Neural cell (in vitro differentiated cells): ENCODE measurements at regions not wholly inside any gene's neighbourhood (a gene's known extent, or its start where the extent isn't known, plus 50 kb on each side); places are given as distances from the start of the nearest gene placed in this dataset.

Source experiments
- H2AFZ ChIP-seq: fragments of 200-600, 300-800 bp; sonication (generic), shearing (Covaris generic); 2 replicates; pipeline ENCODE4 v1.6.0; 2014; ENCODE audit warnings: low read depth, mild to moderate bottlenecking, antibody characterized with exemption, low read length, moderate library complexity
- H3F3A ChIP-seq: fragments of 200-600 bp; shearing (Covaris generic); 2 replicates; pipeline ENCODE4 v1.6.1; 2016; ENCODE audit warnings: mild to moderate bottlenecking, moderate library complexity, mixed read lengths, antibody characterized with exemption, low read length; ENCODE audit not compliant: insufficient read depth, poor library complexity, severe bottlenecking
- H3K27ac ChIP-seq: fragments of 200-600, 300-800 bp; sonication (generic), shearing (Covaris generic); 2 replicates; pipeline ENCODE4 v1.5.1; 2014; ENCODE audit warnings: mild to moderate bottlenecking, low read length, moderate library complexity
- H3K27me3 ChIP-seq: fragments of 300-800, 200-600 bp; sonication (generic), shearing (Covaris generic); 2 replicates; pipeline ENCODE4 v1.6.0; 2014; ENCODE audit warnings: mild to moderate bottlenecking, low read depth, low read length, moderate library complexity; ENCODE audit not compliant: insufficient read depth
- H3K36me3 ChIP-seq: fragments of 300-800, 200-600 bp; sonication (generic), shearing (Covaris generic); 2 replicates; pipeline ENCODE4 v1.5.1; 2014; ENCODE audit warnings: mild to moderate bottlenecking, antibody characterized with exemption, low read length, moderate library complexity; ENCODE audit not compliant: insufficient read depth
- H3K4me2 ChIP-seq: fragments of 300-800, 200-600 bp; sonication (generic), shearing (Covaris generic); 2 replicates; pipeline ENCODE4 v1.6.0; 2014; ENCODE audit warnings: mild to moderate bottlenecking, low read length
- H3K4me3 ChIP-seq: fragments of 300-800, 200-600 bp; sonication (generic), shearing (Covaris generic); 2 replicates; pipeline ENCODE4 v1.5.1; 2014; ENCODE audit warnings: mild to moderate bottlenecking, low read length, moderate library complexity
- H3K79me2 ChIP-seq: fragments of 200-600 bp; shearing (Covaris generic); replicated peaks from 2 replicates; pipeline ENCODE4 v1.6.0; 2014; ENCODE audit warnings: mild to moderate bottlenecking, low read length, moderate library complexity; ENCODE audit not compliant: insufficient read depth
- H3K9ac ChIP-seq: fragments of 300-800, 200-600 bp; sonication (generic), shearing (Covaris generic); 2 replicates; pipeline ENCODE4 v1.6.1; 2016; ENCODE audit warnings: mild to moderate bottlenecking, low read length, mixed read lengths
- H3K9me2 ChIP-seq: fragments of 200-600 bp; shearing (Covaris generic); 2 replicates; pipeline ENCODE4 v1.6.1; 2016; ENCODE audit warnings: mild to moderate bottlenecking, low read length, mixed read lengths; ENCODE audit not compliant: insufficient read depth
- H3K9me3 ChIP-seq: fragments of 200-600, 300-800 bp; sonication (generic), shearing (Covaris generic); 2 replicates; pipeline ENCODE4 v1.6.1; 2016; ENCODE audit warnings: mild to moderate bottlenecking, mixed run types, low read length, moderate library complexity, mixed read lengths
- H4K20me1 ChIP-seq: fragments of 200-600 bp; shearing (Covaris generic); 2 replicates; pipeline ENCODE4 v1.6.1; 2016; ENCODE audit warnings: mild to moderate bottlenecking, mixed run types; ENCODE audit not compliant: insufficient read depth
- CTCF ChIP-seq: fragments of 450-650 bp; IDR thresholded peaks from 2 replicates; pipeline ENCODE4 v1.5.1; 2014; ENCODE audit warnings: antibody characterized with exemption, mild to moderate bottlenecking, moderate library complexity; ENCODE audit not compliant: poor library complexity, severe bottlenecking
- EP300 ChIP-seq: fragments of 450-650 bp; conservative IDR thresholded peaks from 2 replicates; pipeline ENCODE4 v1.6.1; 2014; ENCODE audit warnings: antibody characterized with exemption, mild to moderate bottlenecking, moderate library complexity; ENCODE audit not compliant: poor library complexity, severe bottlenecking
- EZH2 ChIP-seq: fragments of 200-600, 300-800 bp; shearing (Covaris generic), sonication (generic); IDR thresholded peaks from 2 replicates; pipeline ENCODE4 v1.6.1; 2014; ENCODE audit warnings: antibody characterized with exemption, low read length, borderline replicate concordance, mild to moderate bottlenecking; ENCODE audit not compliant: insufficient read depth, poor library complexity, severe bottlenecking
- MXI1 ChIP-seq: fragments of 450-650 bp; conservative IDR thresholded peaks from 2 replicates; pipeline ENCODE4 v1.6.1; 2014; ENCODE audit warnings: antibody characterized with exemption, mild to moderate bottlenecking; ENCODE audit not compliant: poor library complexity, severe bottlenecking
- POLR2AphosphoS5 ChIP-seq: IDR thresholded peaks from 2 replicates; pipeline ENCODE4 v1.6.1; 2012
- RAD21 ChIP-seq: fragments of 450-650 bp; conservative IDR thresholded peaks from 2 replicates; pipeline ENCODE4 v1.6.1; 2014; ENCODE audit warnings: antibody characterized with exemption, mild to moderate bottlenecking, moderate library complexity
- SMC3 ChIP-seq: fragments of 450-650 bp; conservative IDR thresholded peaks from 2 replicates; pipeline ENCODE4 v1.6.1; 2014; ENCODE audit warnings: antibody characterized with exemption, mild to moderate bottlenecking, moderate library complexity; ENCODE audit not compliant: poor library complexity
- TAF1 ChIP-seq: IDR thresholded peaks from 2 replicates; pipeline ENCODE4 v1.6.1; 2012; ENCODE audit warnings: low read depth
- TF ChIP-seq, protein P1 (sequence below): IDR thresholded peaks from 2 replicates; pipeline ENCODE4 v1.6.1; 2012; ENCODE audit warnings: borderline replicate concordance

DNA sequence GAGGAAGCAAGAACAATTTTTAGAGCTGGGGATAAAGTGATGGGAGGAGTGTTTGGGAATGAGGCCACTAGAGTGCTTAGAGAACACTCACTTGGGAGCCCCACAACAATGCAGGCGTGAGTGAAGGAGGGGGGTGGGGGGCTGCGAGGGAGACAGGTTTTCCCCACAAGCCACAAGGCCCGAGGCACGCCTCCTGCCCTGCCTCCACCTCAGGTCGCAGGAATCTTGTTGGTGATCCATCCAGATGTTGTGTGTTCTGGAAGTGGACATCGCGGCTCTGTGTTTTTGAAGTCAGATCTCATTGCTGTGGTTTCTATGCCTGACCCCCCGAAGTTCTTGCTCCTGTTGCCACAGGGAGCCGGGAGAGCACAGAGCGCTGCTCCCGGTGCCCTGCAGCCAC is 178.0 kb upstream of the BMPER start:
- Histone ChIP-seq H4K20me1 (no peaks in the 10 kb centered on the region), H2AFZ (no peak overlapping the region), H3F3A (no peaks in the 10 kb centered on the region), H3K9me3 (no peaks in the 10 kb centered on the region), H3K9me2 (no peaks in the 10 kb centered on the region), H3K79me2 (no peaks in the 10 kb centered on the region), H3K9ac (no peak overlapping the region), H3K36me3 (no peaks in the 10 kb centered on the region), H3K27me3 (no peaks in the 10 kb centered on the region), H3K27ac (no peak overlapping the region), H3K4me3 (no peak overlapping the region), H3K4me2 (no peak overlapping the region)
- TF ChIP-seq CTCF, result no peak
- no peak for TF ChIP-seq SMC3
- no peak for TF ChIP-seq RAD21
- TF ChIP-seq MXI1, result no peak
- TF ChIP-seq, protein P1, sequence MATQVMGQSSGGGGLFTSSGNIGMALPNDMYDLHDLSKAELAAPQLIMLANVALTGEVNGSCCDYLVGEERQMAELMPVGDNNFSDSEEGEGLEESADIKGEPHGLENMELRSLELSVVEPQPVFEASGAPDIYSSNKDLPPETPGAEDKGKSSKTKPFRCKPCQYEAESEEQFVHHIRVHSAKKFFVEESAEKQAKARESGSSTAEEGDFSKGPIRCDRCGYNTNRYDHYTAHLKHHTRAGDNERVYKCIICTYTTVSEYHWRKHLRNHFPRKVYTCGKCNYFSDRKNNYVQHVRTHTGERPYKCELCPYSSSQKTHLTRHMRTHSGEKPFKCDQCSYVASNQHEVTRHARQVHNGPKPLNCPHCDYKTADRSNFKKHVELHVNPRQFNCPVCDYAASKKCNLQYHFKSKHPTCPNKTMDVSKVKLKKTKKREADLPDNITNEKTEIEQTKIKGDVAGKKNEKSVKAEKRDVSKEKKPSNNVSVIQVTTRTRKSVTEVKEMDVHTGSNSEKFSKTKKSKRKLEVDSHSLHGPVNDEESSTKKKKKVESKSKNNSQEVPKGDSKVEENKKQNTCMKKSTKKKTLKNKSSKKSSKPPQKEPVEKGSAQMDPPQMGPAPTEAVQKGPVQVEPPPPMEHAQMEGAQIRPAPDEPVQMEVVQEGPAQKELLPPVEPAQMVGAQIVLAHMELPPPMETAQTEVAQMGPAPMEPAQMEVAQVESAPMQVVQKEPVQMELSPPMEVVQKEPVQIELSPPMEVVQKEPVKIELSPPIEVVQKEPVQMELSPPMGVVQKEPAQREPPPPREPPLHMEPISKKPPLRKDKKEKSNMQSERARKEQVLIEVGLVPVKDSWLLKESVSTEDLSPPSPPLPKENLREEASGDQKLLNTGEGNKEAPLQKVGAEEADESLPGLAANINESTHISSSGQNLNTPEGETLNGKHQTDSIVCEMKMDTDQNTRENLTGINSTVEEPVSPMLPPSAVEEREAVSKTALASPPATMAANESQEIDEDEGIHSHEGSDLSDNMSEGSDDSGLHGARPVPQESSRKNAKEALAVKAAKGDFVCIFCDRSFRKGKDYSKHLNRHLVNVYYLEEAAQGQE, result no peak
- no peak for TF ChIP-seq EZH2
- no peak for TF ChIP-seq TAF1
- no peak for TF ChIP-seq POLR2AphosphoS5
- no peak for TF ChIP-seq EP300

- Histone ChIP-seq H3K4me2 (no peak overlapping the region), H3K79me2 (no peaks in the 10 kb centered on the region), H4K20me1 (no peaks in the 10 kb centered on the region), H3K27me3 (no peaks in the 10 kb centered on the region), H3K9ac (no peak overlapping the region), H3K9me3 (no peaks in the 10 kb centered on the region), H3K27ac (no peak overlapping the region), H3F3A (no peaks in the 10 kb centered on the region), H3K4me3 (no peak overlapping the region), H3K36me3 (no peaks in the 10 kb centered on the region), H3K9me2 (no peaks in the 10 kb centered on the region), H2AFZ (no peak overlapping the region)
- TF ChIP-seq SMC3 (no peak), POLR2AphosphoS5 (no peak), TAF1 (no peak), EZH2 (no peak), CTCF (no peak)
Observed at GRCh38 chr7:33728873-33729551, 176.3 kb upstream of the BMPER start.
